Activated naive CD8-positive, alpha-beta T cell treated with anti-CD3 and anti-CD28 coated beads for 36 hours (primary cell): ENCODE measurements at regions not wholly inside any gene's neighbourhood (a gene's known extent, or its start where the extent isn't known, plus 50 kb on each side); places are given as distances from the start of the nearest gene placed in this dataset.
"Not testable (repeated sequence)": the region's sequence is repeated elsewhere in the genome, so short reads cannot be mapped to it uniquely, and the experiment has no call there.

Source experiments
- DNase-seq: peaks from one replicate; pipeline ENCODE4 v3.0.0; 2021
- H3K27ac Mint-ChIP-seq: one replicate; pipeline ENCODE4 v1.8.0; 2022; ENCODE audit warnings: mild to moderate bottlenecking, moderate library complexity, mixed read lengths
- H3K27me3 Mint-ChIP-seq: one replicate; pipeline ENCODE4 v1.8.0; 2022; ENCODE audit warnings: mild to moderate bottlenecking, mixed read lengths
- H3K36me3 Mint-ChIP-seq: one replicate; pipeline ENCODE4 v1.8.0; 2021; ENCODE audit warnings: mild to moderate bottlenecking, mixed read lengths
- H3K4me1 Mint-ChIP-seq: one replicate; pipeline ENCODE4 v1.8.0; 2021; ENCODE audit warnings: mixed read lengths
- H3K4me3 Mint-ChIP-seq: one replicate; pipeline ENCODE4 v1.8.0; 2022; ENCODE audit warnings: mild to moderate bottlenecking, moderate library complexity, mixed read lengths
- H3K9me3 Mint-ChIP-seq: one replicate; pipeline ENCODE4 v1.8.0; 2022; ENCODE audit warnings: mixed read lengths

- H3K27ac Mint-ChIP-seq = no peak overlapping the region
- DNase-seq = no peak
- no peaks in the 10 kb centered on the region for H3K4me1 Mint-ChIP-seq
- no peaks in the 10 kb centered on the region for H3K36me3 Mint-ChIP-seq
- H3K4me3 Mint-ChIP-seq = no peak overlapping the region
- peaks cover 5% of the 10 kb centered on the region for H3K9me3 Mint-ChIP-seq
- no peaks in the 10 kb centered on the region for H3K27me3 Mint-ChIP-seq
Measured at GRCh38 chr3:5917932-5918331, 730.4 kb downstream of the EDEM1 start.

- no peak for DNase-seq
- H3K27ac Mint-ChIP-seq = no peak overlapping the region
- H3K4me1 Mint-ChIP-seq = no peaks in the 10 kb centered on the region
- no peak overlapping the region for H3K4me3 Mint-ChIP-seq
- peaks cover 5% of the 10 kb centered on the region for H3K9me3 Mint-ChIP-seq
- no peaks in the 10 kb centered on the region for H3K27me3 Mint-ChIP-seq
- no peaks in the 10 kb centered on the region for H3K36me3 Mint-ChIP-seq
Measured at GRCh38 chr3:5918626-5919025, 731.1 kb downstream of the EDEM1 start.

- no peak overlapping the region for H3K27ac Mint-ChIP-seq
- H3K9me3 Mint-ChIP-seq = no peaks in the 10 kb centered on the region
- no peaks in the 10 kb centered on the region for H3K27me3 Mint-ChIP-seq
Measured at GRCh38 chr3:5929027-5929426, 741.5 kb downstream of the EDEM1 start.

GRCh38 chr3:5944061-5944460, 756.6 kb downstream of the EDEM1 start:
- DNase-seq, H3K4me1 Mint-ChIP-seq, H3K27me3 Mint-ChIP-seq, H3K9me3 Mint-ChIP-seq, H3K4me3 Mint-ChIP-seq, H3K27ac Mint-ChIP-seq, H3K36me3 Mint-ChIP-seq: not testable (repeated sequence)

More at GRCh38 chr3:5929027-5929426, 741.5 kb downstream of the EDEM1 start:
- no peak for DNase-seq
- Mint-ChIP-seq H3K36me3 (no peaks in the 10 kb centered on the region), H3K4me1 (no peaks in the 10 kb centered on the region), H3K4me3 (no peak overlapping the region)

- H3K27me3 Mint-ChIP-seq = no peaks in the 10 kb centered on the region
- no peaks in the 10 kb centered on the region for H3K36me3 Mint-ChIP-seq
Measured at GRCh38 chr3:5948084-5948483, 760.6 kb downstream of the EDEM1 start.

GRCh38 chr3:5951026-5951425, 763.5 kb downstream of the EDEM1 start:
- no peak overlapping the region for H3K4me3 Mint-ChIP-seq
- H3K36me3 Mint-ChIP-seq = no peaks in the 10 kb centered on the region
- DNase-seq = no peak

More at GRCh38 chr3:5948084-5948483, 760.6 kb downstream of the EDEM1 start:
- Mint-ChIP-seq H3K4me3 (no peak overlapping the region), H3K4me1 (no peaks in the 10 kb centered on the region), H3K27ac (no peak overlapping the region), H3K9me3 (no peaks in the 10 kb centered on the region)
- DNase-seq = no peak

GRCh38 chr3:5972586-5972985, 785.1 kb downstream of the EDEM1 start:
- no peak for DNase-seq
- Mint-ChIP-seq H3K9me3 (peaks cover 2% of the 10 kb centered on the region), H3K4me3 (no peak overlapping the region), H3K36me3 (no peaks in the 10 kb centered on the region), H3K4me1 (no peaks in the 10 kb centered on the region), H3K27me3 (no peaks in the 10 kb centered on the region), H3K27ac (no peak overlapping the region)

More at GRCh38 chr3:5951026-5951425, 763.5 kb downstream of the EDEM1 start:
- Mint-ChIP-seq H3K4me1 (no peaks in the 10 kb centered on the region), H3K9me3 (no peaks in the 10 kb centered on the region), H3K27me3 (no peaks in the 10 kb centered on the region), H3K27ac (no peak overlapping the region)

- Mint-ChIP-seq H3K4me1 (no peaks in the 10 kb centered on the region), H3K9me3 (no peaks in the 10 kb centered on the region), H3K36me3 (no peaks in the 10 kb centered on the region), H3K4me3 (no peak overlapping the region), H3K27me3 (no peaks in the 10 kb centered on the region), H3K27ac (no peak overlapping the region)
- DNase-seq = no peak
Measured at GRCh38 chr3:5974630-5975322, 787.3 kb downstream of the EDEM1 start.

- no peak for DNase-seq
- H3K4me3 Mint-ChIP-seq = no peak overlapping the region
- H3K36me3 Mint-ChIP-seq = no peaks in the 10 kb centered on the region
- peaks cover 4% of the 10 kb centered on the region for H3K9me3 Mint-ChIP-seq
- no peaks in the 10 kb centered on the region for H3K27me3 Mint-ChIP-seq
- no peak overlapping the region for H3K27ac Mint-ChIP-seq
- no peaks in the 10 kb centered on the region for H3K4me1 Mint-ChIP-seq
Measured at GRCh38 chr3:5977331-5977730, 789.8 kb downstream of the EDEM1 start.

- no peaks in the 10 kb centered on the region for H3K27me3 Mint-ChIP-seq
- H3K36me3 Mint-ChIP-seq = no peaks in the 10 kb centered on the region
- no peak overlapping the region for H3K4me3 Mint-ChIP-seq
- H3K4me1 Mint-ChIP-seq = no peaks in the 10 kb centered on the region
- H3K27ac Mint-ChIP-seq = no peak overlapping the region
- peaks cover 6% of the 10 kb centered on the region for H3K9me3 Mint-ChIP-seq
- DNase-seq = no peak
Measured at GRCh38 chr3:5980475-5980874, 793.0 kb downstream of the EDEM1 start.

- DNase-seq = no peak
- Mint-ChIP-seq H3K27ac (no peak overlapping the region), H3K4me3 (no peak overlapping the region), H3K9me3 (peaks cover 7% of the 10 kb centered on the region), H3K27me3 (no peaks in the 10 kb centered on the region), H3K36me3 (no peaks in the 10 kb centered on the region), H3K4me1 (no peaks in the 10 kb centered on the region)
Measured at GRCh38 chr3:5994651-5995050, 807.1 kb downstream of the EDEM1 start.

- no peaks in the 10 kb centered on the region for H3K36me3 Mint-ChIP-seq
- H3K4me3 Mint-ChIP-seq = no peak overlapping the region
- DNase-seq = no peak
- H3K27me3 Mint-ChIP-seq = no peaks in the 10 kb centered on the region
- no peaks in the 10 kb centered on the region for H3K4me1 Mint-ChIP-seq
- no peak overlapping the region for H3K27ac Mint-ChIP-seq
- peaks cover 9% of the 10 kb centered on the region for H3K9me3 Mint-ChIP-seq
Measured at GRCh38 chr3:6018456-6018855, 830.9 kb downstream of the EDEM1 start.

GRCh38 chr3:6022621-6023020, 835.1 kb downstream of the EDEM1 start:
- Mint-ChIP-seq H3K27ac (no peak overlapping the region), H3K4me1 (no peaks in the 10 kb centered on the region), H3K36me3 (no peaks in the 10 kb centered on the region), H3K9me3 (peaks cover 10% of the 10 kb centered on the region), H3K4me3 (no peak overlapping the region), H3K27me3 (no peaks in the 10 kb centered on the region)
- DNase-seq = no peak

GRCh38 chr3:6025032-6025431, 835.9 kb upstream of the GRM7 start:
- Mint-ChIP-seq H3K9me3 (peaks cover 12% of the 10 kb centered on the region), H3K27me3 (no peaks in the 10 kb centered on the region), H3K4me3 (no peak overlapping the region), H3K27ac (no peak overlapping the region), H3K4me1 (no peaks in the 10 kb centered on the region), H3K36me3 (no peaks in the 10 kb centered on the region)
- no peak for DNase-seq

- not testable (repeated sequence) for H3K4me1 Mint-ChIP-seq, H3K36me3 Mint-ChIP-seq, H3K4me3 Mint-ChIP-seq, H3K27ac Mint-ChIP-seq, H3K27me3 Mint-ChIP-seq, DNase-seq
- peaks cover 14% of the 10 kb centered on the region for H3K9me3 Mint-ChIP-seq
Measured at GRCh38 chr3:6030648-6031047, 830.3 kb upstream of the GRM7 start.

- Mint-ChIP-seq H3K27ac (no peak overlapping the region), H3K4me1 (no peaks in the 10 kb centered on the region), H3K9me3 (peaks cover 7% of the 10 kb centered on the region), H3K4me3 (no peak overlapping the region), H3K36me3 (no peaks in the 10 kb centered on the region), H3K27me3 (no peaks in the 10 kb centered on the region)
- DNase-seq = no peak
Measured at GRCh38 chr3:6035626-6036025, 825.3 kb upstream of the GRM7 start.
